Liver (tissue), 8 donors: ENCODE measurements at regions not wholly inside any gene's neighbourhood (a gene's known extent, or its start where the extent isn't known, plus 50 kb on each side); places are given as distances from the start of the nearest gene placed in this dataset.

Experiments
- DNase-seq: peaks from one replicate; pipeline ENCODE4 v3.0.0-alpha.2; 2017; ENCODE audit warnings: low spot score
- H3K27ac ChIP-seq, 2 donors: one replicate each; pipeline ENCODE4 v1.7.0; 2013; ENCODE audit warnings: inconsistent platforms in 2 of 2, low read length in 2 of 2, control low read depth in 1 of 2, low read depth in 1 of 2, mild to moderate bottlenecking in 1 of 2
- H3K27me3 ChIP-seq, 4 donors: one replicate each; pipeline versions ENCODE4 v1.6.1 to v1.7.0; 2013; ENCODE audit warnings: low read length in 3 of 4, inconsistent platforms in 1 of 4, mild to moderate bottlenecking in 1 of 4, moderate library complexity in 1 of 4; ENCODE audit not compliant: control insufficient read depth in 4 of 4, insufficient read depth in 4 of 4
- H3K36me3 ChIP-seq, 4 donors: one replicate each; pipeline versions ENCODE4 v1.6.1 to v1.7.0; 2013; ENCODE audit warnings: low read length in 3 of 4, mild to moderate bottlenecking in 3 of 4, low read depth in 1 of 4, moderate library complexity in 1 of 4; ENCODE audit not compliant: control insufficient read depth in 4 of 4, insufficient read depth in 3 of 4
- H3K4me1 ChIP-seq, 4 donors: one replicate each; pipeline versions ENCODE4 v1.6.1 to v1.7.0; 2013; ENCODE audit warnings: low read length in 3 of 4, mild to moderate bottlenecking in 3 of 4, moderate library complexity in 1 of 4; ENCODE audit not compliant: control insufficient read depth in 4 of 4, insufficient read depth in 4 of 4
- H3K4me3 ChIP-seq, 3 donors: one replicate each; pipeline versions ENCODE4 v1.6.1 to v1.7.0; 2013; ENCODE audit warnings: low read length in 3 of 3, control low read depth in 1 of 3, low read depth in 1 of 3, mild to moderate bottlenecking in 1 of 3
- H3K9ac ChIP-seq, 2 donors: one replicate each; pipeline ENCODE4 v1.7.0; 2013; ENCODE audit warnings: low read length in 2 of 2, mild to moderate bottlenecking in 2 of 2, moderate library complexity in 2 of 2, control low read depth in 1 of 2, low read depth in 1 of 2
- H3K9me3 ChIP-seq, 4 donors: one replicate each; pipeline versions ENCODE4 v1.6.1 to v1.7.0; 2013; ENCODE audit warnings: low read length in 3 of 4; ENCODE audit not compliant: control insufficient read depth in 4 of 4
- EGR1 ChIP-seq, 2 donors: IDR thresholded peaks; 2 replicates each; pipeline ENCODE4 v1.6.1; 2016 to 2018; ENCODE audit warnings: antibody characterized with exemption in 2 of 2, low read depth in 2 of 2
- FOXA1 ChIP-seq: IDR thresholded peaks from 2 replicates; pipeline ENCODE4 v1.6.1; 2016; ENCODE audit warnings: antibody characterized with exemption
- FOXA2 ChIP-seq: IDR thresholded peaks from 2 replicates; pipeline ENCODE4 v1.6.1; 2016; ENCODE audit warnings: antibody characterized with exemption
- GABPA ChIP-seq, 2 donors: IDR thresholded peaks in 1 of 2; conservative IDR thresholded peaks in 1 of 2; 2 replicates each; pipeline ENCODE4 v1.6.1; 2016; ENCODE audit warnings: antibody characterized with exemption in 2 of 2, mild to moderate bottlenecking in 1 of 2, moderate library complexity in 1 of 2
- HNF4A ChIP-seq, 2 donors: conservative IDR thresholded peaks; 2 replicates each; pipeline ENCODE4 v1.6.1; 2016; ENCODE audit warnings: antibody characterized with exemption in 2 of 2, mild to moderate bottlenecking in 2 of 2
- HNF4G ChIP-seq: IDR thresholded peaks from 2 replicates; pipeline ENCODE4 v1.6.1; 2016; ENCODE audit warnings: antibody characterized with exemption
- MAX ChIP-seq: IDR thresholded peaks from 2 replicates; pipeline ENCODE4 v1.6.1; 2016; ENCODE audit warnings: antibody characterized with exemption
- NR2F2 ChIP-seq: IDR thresholded peaks from 2 replicates; pipeline ENCODE4 v1.6.1; 2016; ENCODE audit warnings: antibody characterized with exemption
- RAD21 ChIP-seq, 2 donors: IDR thresholded peaks; 2 replicates each; pipeline ENCODE4 v1.6.1; 2016; ENCODE audit warnings: antibody characterized with exemption in 2 of 2, mild to moderate bottlenecking in 2 of 2
- RXRA ChIP-seq, 2 donors: IDR thresholded peaks; 2 replicates each; pipeline ENCODE4 v1.6.1; 2017 to 2018; ENCODE audit warnings: antibody characterized with exemption in 2 of 2, mild to moderate bottlenecking in 1 of 2
- SP1 ChIP-seq: IDR thresholded peaks from 2 replicates; pipeline ENCODE4 v1.6.1; 2018; ENCODE audit warnings: antibody characterized with exemption, mild to moderate bottlenecking
- TAF1 ChIP-seq: conservative IDR thresholded peaks from 2 replicates; pipeline ENCODE4 v1.6.1; 2016; ENCODE audit warnings: antibody characterized with exemption, mild to moderate bottlenecking
- YY1 ChIP-seq: IDR thresholded peaks from 2 replicates; pipeline ENCODE4 v1.6.1; 2016; ENCODE audit warnings: antibody characterized with exemption, mild to moderate bottlenecking
- ZBTB33 ChIP-seq: IDR thresholded peaks from 2 replicates; pipeline ENCODE4 v1.6.1; 2016; ENCODE audit warnings: antibody characterized with exemption
- WGBS: extraction: QIAGEN DNeasy Blood & Tissue Kit; methylation state at CpG from one replicate; pipeline ENCODE4 v1.1.7; 2013; 5-methylcytosine and 5-hydroxymethylcytosine counted together
- TF ChIP-seq, protein P1 (sequence below): fragments of 150-350 bp; IDR thresholded peaks from 2 replicates; pipeline ENCODE4 v1.5.1; 2017; ENCODE audit warnings: improper control_type of control experiment, low read depth, low read length; ENCODE audit not compliant: missing input control
- TF ChIP-seq, protein P2 (sequence below): IDR thresholded peaks from 2 replicates; pipeline ENCODE4 v1.6.1; 2016; ENCODE audit warnings: antibody characterized with exemption, mild to moderate bottlenecking
- donor health status: healthy.
- donor health status: healthy.
- donor health status: healthy.
- donor health status: healthy.
- donor health status: healthy.

DNA sequence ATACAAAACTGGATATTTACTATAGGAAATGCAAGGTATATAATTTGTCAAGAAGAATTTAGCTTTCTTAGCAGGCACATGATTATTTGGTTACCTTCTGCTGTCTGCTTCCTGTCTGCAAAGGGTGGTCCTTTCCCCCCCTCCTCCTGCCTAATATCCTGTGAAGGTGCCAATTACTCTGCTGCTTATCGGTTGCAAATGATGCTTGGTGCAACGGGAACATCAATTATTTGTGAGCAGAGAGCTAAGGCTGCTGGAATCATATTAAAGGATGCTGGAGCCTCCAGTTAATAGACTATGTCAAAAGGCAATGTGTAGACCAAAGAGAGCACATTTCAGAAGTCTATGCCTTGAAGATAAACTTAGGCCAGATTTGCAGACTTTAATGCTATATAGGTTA is 443.7 kb upstream of the ONECUT1 start:
- no peaks in the 10 kb centered on the region for H3K4me1 ChIP-seq
- DNase-seq: no peak
- no peak overlapping the region for H3K27ac ChIP-seq
- H3K4me3 ChIP-seq: no peak overlapping the region
- TF ChIP-seq GABPA (IDR thresholded peaks at IDR 0.05 in 1 of 2, conservative IDR thresholded peaks at IDR 0.05 in 1 of 2) (no peak), FOXA2 (no peak), TAF1 (no peak), HNF4A (conservative IDR thresholded peaks at IDR 0.05) (no peak), SP1 (no peak), RXRA (IDR thresholded peaks at IDR 0.05) (no peak), RAD21 (IDR thresholded peaks at IDR 0.05) (no peak), MAX (no peak), ZBTB33 (no peak)
- TF ChIP-seq, protein P1, sequence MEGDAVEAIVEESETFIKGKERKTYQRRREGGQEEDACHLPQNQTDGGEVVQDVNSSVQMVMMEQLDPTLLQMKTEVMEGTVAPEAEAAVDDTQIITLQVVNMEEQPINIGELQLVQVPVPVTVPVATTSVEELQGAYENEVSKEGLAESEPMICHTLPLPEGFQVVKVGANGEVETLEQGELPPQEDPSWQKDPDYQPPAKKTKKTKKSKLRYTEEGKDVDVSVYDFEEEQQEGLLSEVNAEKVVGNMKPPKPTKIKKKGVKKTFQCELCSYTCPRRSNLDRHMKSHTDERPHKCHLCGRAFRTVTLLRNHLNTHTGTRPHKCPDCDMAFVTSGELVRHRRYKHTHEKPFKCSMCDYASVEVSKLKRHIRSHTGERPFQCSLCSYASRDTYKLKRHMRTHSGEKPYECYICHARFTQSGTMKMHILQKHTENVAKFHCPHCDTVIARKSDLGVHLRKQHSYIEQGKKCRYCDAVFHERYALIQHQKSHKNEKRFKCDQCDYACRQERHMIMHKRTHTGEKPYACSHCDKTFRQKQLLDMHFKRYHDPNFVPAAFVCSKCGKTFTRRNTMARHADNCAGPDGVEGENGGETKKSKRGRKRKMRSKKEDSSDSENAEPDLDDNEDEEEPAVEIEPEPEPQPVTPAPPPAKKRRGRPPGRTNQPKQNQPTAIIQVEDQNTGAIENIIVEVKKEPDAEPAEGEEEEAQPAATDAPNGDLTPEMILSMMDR: no peak
- TF ChIP-seq, protein P2, sequence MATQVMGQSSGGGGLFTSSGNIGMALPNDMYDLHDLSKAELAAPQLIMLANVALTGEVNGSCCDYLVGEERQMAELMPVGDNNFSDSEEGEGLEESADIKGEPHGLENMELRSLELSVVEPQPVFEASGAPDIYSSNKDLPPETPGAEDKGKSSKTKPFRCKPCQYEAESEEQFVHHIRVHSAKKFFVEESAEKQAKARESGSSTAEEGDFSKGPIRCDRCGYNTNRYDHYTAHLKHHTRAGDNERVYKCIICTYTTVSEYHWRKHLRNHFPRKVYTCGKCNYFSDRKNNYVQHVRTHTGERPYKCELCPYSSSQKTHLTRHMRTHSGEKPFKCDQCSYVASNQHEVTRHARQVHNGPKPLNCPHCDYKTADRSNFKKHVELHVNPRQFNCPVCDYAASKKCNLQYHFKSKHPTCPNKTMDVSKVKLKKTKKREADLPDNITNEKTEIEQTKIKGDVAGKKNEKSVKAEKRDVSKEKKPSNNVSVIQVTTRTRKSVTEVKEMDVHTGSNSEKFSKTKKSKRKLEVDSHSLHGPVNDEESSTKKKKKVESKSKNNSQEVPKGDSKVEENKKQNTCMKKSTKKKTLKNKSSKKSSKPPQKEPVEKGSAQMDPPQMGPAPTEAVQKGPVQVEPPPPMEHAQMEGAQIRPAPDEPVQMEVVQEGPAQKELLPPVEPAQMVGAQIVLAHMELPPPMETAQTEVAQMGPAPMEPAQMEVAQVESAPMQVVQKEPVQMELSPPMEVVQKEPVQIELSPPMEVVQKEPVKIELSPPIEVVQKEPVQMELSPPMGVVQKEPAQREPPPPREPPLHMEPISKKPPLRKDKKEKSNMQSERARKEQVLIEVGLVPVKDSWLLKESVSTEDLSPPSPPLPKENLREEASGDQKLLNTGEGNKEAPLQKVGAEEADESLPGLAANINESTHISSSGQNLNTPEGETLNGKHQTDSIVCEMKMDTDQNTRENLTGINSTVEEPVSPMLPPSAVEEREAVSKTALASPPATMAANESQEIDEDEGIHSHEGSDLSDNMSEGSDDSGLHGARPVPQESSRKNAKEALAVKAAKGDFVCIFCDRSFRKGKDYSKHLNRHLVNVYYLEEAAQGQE: no peak
- no peaks in the 10 kb centered on the region for H3K27me3 ChIP-seq
- WGBS: 68% methylated on average over 2 of the region's 2 CpGs
- no peaks in the 10 kb centered on the region for H3K36me3 ChIP-seq
- no peaks in the 10 kb centered on the region for H3K9me3 ChIP-seq
- H3K9ac ChIP-seq: no peak overlapping the region

DNA sequence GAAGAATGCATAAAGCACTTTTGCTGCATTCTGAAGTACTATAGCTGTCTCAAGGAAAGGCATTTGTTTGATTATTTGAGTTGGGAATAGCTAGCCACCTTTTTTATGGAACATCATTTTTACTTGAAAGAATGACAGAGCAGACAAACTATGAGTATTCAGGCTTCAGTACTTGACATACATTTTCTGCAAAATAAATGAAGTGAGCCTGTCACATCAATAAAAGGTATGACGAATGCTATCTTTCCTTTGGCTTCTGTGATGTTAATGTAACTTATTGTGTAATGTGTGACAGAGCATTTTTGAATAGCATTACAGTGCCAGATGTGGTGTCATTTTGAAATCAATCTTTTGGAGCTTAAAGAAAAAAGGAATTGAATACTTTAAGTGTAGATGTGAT is 440.3 kb upstream of the ONECUT1 start:
- Histone ChIP-seq H3K4me1 (no peaks in the 10 kb centered on the region), H3K9ac (no peak overlapping the region), H3K9me3 (no peaks in the 10 kb centered on the region), H3K27ac (no peak overlapping the region), H3K27me3 (no peaks in the 10 kb centered on the region), H3K4me3 (no peak overlapping the region), H3K36me3 (no peaks in the 10 kb centered on the region)
- DNase-seq: no peak
- TF ChIP-seq EGR1 (IDR thresholded peaks at IDR 0.05; ENCODE audit: low read depth in 2 of 2) (no peak), HNF4G (no peak), GABPA (IDR thresholded peaks at IDR 0.05 in 1 of 2, conservative IDR thresholded peaks at IDR 0.05 in 1 of 2) (no peak), YY1 (no peak), FOXA2 (no peak), RAD21 (IDR thresholded peaks at IDR 0.05) (no peak), FOXA1 (no peak), ZBTB33 (no peak), SP1 (no peak), HNF4A (conservative IDR thresholded peaks at IDR 0.05) (no peak), NR2F2 (no peak), MAX (no peak), RXRA (IDR thresholded peaks at IDR 0.05) (no peak)
- TF ChIP-seq, protein P1: no peak
- 47% methylated on average over 1 of the region's 1 CpG for WGBS
